NT2/D1 (cell line): ENCODE measurements at regions not wholly inside any gene's neighbourhood (a gene's known extent, or its start where the extent isn't known, plus 50 kb on each side); places are given as distances from the start of the nearest gene placed in this dataset.

Source experiments
- SUZ12 ChIP-seq: IDR thresholded peaks from 2 replicates; pipeline ENCODE4 v1.6.1; 2011; ENCODE audit not compliant: insufficient read length, insufficient read depth; ENCODE audit errors: extremely low read depth
- YY1 ChIP-seq: IDR thresholded peaks from 2 replicates; pipeline ENCODE4 v1.6.1; 2011; ENCODE audit not compliant: insufficient read length, insufficient read depth
- ZNF274 ChIP-seq: IDR thresholded peaks from 2 replicates; pipeline ENCODE4 v1.6.1; 2011; ENCODE audit warnings: mild to moderate bottlenecking, low read depth, low read length

- no peak for TF ChIP-seq ZNF274
- TF ChIP-seq YY1: no peak
- TF ChIP-seq SUZ12: no peak
These were observed 250.2 kb upstream of the CHAC2 start for GRCh38 chr2:53517406-53517805.
